SHP77 (cell line): ENCODE measurements at regions not wholly inside any gene's neighbourhood (a gene's known extent, or its start where the extent isn't known, plus 50 kb on each side); places are given as distances from the start of the nearest gene placed in this dataset.
"Not testable (repeated sequence)": the region's sequence is repeated elsewhere in the genome, so short reads cannot be mapped to it uniquely, and the experiment has no call there.

Source experiments
- DNase-seq, 2 experiments: peaks; one replicate each; lab custom pipeline; 2025; lab: John Stamatoyannopoulos, UW

DNA sequence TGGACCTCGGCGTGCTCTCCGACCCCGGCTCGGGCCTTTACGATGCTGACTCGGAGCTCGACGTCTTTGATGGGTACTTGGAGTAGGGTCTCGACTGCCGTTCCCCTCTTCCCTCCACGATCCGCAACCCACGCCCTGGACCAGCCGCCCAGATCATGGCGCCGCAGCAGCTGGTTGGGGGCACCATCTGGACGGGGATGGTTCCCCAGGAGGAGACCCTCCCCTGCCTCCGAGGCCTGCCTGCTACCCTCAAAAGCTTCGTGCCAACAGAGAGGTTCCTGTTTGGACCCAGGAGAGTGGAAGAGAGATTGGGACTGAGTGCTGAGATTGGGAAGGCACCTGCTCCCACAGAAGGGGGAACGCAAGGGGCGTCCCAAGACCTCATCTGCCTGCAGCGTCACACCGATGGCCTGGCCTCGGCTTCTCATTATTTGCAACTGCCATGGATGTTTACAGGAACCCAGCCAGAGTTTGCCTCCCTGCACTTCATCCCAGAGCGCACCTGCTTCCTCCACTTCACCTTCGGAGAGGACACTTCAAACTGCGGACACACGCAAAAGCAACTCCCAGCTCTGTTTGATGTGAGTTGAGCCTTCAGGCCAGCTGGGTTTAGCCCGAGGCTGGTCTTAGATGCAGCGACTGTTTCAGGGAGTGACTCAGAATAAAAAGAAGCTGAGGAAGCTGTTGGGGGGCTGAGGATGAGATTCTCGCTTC is 58.9 kb downstream of the GOLGA6L7 start:
- DNase-seq, result peak; percentile 93 to 94

DNA sequence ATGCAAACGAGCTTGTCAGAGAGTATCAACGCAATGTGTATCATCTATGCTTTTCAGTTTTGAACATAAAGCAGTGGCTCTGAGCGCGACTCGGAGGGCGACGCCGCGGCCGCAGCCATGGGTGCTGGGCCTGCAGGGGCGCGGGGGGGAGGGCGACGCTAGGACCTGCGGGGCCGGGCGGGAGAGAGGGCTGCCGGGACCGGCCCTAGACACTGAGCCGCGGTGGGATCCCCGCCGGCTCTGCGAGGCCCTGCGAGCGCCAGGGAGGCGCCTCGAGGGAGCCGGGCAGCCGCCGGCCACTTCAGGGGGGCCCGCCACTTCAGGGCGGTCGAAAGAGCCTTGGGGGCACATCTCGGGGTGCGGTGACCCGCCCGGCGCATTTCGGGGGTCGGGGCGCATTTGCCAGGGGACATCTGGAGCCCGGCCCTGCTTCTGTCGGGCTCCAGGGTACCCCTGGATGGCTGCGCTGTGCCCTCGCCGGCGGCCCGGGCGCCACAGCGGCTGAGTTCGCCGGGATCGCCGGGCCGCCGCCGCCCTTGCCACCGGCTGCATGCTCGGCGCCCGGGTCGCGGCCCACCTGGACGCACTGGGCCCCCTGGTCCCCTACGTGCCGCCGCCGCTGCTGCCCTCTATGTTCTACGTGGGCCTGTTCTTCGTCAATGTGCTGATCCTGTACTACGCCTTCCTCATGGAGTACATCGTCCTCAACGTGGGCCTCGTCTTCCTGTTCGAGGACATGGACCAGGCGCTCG is 59.6 kb downstream of the GOLGA6L7 start:
- DNase-seq, result not testable (repeated sequence)

DNA sequence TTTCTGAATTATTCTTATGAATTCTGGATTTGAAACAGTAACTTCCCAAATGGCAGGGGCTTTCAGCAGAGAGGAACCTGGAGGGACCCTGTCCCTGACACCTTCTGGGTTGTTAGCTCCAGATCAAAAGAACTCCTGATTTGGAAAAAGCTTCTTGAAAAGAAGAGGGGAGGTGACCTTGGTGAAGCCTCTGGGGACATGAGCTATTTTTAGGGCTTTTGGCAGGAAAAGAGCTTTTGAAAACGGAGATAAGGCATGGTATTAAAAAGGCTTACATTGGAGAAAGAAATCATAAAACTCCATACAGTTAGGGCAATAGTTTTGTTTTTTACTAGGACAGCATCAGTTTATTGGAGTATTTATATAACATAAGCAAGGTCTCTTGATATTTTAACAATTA is 60.3 kb downstream of the GOLGA6L7 start:
- DNase-seq, result not testable (repeated sequence)

DNA sequence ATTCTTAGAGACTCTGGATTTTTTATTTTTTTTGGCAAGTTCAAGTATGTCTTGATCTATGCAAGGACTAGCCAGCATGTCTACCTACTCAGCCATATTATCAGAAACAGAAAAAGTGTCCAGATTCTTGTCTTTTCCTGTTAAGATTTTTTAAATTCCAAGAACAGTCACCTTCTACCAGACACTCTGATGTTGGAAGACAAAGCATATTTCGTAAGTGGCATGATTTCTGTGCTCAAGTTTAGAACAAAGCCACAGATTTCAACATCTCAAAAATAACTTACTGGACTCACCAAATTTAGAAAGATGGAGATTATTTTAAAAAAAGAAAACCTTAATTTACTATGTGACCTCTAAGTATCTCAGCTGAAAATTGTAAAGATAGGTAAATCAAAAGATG is 61.9 kb downstream of the GOLGA6L7 start:
- DNase-seq, result no peak

DNA sequence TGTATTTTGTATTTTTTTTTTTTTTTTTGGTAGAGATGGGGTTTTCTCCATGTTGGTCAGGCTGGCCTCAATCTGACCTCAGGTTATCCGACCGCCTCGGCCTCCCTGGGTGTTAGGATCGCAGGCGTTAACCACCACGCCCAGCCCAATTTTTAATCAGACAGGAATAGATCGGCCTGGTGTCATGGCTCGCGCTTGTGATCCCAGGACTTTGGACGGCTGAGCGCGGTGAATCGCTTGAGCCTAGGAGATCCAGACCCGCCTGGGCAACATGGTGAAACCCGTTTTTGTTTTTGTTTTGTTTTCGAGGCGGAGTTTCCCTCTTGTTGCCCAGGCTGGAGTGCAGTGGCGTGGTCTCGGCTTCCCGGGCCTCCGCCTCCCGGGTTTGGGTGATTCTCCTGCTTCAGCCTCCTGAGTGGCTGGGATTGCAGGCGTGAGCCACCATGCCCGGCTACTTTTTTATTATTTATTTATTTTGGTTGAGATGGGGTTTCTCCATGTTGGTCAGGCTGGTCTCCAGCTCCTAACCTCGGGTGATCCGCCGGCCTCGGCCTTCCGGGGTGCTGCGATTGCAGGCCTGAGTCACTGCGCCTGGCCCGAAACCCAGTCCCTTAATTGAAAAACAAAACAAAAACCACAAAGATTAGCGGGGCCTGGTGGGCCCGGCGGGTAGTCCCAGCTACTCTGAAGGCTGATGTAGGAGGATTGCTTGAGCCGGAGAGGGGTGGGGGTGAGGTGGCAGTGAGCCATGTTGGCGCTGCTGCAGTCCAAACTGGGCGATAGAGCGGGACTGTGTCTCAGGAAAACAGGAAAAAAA is 63.9 kb downstream of the GOLGA6L7 start:
- not testable (repeated sequence) for DNase-seq

DNA sequence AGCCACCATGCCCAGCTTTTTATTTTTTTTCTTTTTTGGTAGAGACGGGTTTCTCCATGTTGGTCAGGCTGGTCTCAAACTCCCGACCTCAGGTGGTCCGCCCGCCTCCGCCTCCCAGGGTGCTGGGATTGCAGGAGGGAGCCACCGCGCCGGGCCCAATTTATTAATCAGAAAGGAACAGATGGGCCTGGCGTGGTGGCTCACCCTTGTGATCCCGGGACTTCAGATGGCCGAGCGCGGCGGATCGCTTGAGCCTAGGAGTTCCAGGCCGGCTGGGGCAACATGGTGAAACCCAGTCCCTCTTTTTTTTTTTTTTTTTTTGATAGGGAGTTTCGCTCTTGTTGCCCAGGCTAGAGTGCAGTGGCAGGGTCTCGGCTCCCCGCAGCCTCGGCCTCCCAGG is 64.6 kb downstream of the GOLGA6L7 start:
- DNase-seq, result no peak

DNA sequence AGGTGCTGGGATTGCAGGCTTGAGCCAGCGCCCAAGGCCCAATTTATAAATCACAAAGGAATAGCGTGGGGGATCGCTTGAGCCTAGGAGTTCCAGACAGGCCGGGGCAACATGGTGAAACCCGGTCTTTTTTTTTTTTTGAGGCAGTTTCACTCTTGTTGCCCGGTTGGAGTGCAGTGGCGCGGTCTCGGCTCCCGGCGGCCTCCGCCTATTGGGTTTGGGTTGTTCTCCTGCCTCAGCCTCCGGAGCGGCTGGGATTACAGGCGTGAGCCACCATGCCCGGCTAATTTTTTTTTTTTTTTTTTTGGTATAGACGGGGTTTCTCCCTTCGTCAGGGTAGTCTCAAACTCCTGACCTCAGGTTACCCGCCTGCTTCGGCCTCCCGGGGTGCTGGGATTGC is 65.0 kb downstream of the GOLGA6L7 start:
- no peak for DNase-seq

DNA sequence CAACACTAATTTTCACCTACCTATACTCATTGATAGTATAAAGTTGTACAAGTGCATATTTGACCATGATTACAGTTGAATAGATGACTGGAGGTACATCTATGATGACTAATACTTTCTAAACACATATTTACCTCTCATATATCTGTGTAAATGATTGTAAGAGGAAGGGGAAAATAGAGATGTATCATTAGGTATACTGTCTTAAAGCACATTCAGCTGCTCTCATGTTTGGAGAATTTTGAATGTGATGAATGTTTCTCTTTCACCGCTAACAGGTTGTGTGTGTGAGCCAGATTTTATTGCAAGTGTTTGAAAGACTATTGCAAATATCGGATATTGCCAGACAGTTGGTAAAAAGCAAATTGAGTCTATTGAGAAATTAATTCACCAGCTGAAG is 66.2 kb upstream of the GOLGA8M start:
- DNase-seq, result not testable (repeated sequence)

DNA sequence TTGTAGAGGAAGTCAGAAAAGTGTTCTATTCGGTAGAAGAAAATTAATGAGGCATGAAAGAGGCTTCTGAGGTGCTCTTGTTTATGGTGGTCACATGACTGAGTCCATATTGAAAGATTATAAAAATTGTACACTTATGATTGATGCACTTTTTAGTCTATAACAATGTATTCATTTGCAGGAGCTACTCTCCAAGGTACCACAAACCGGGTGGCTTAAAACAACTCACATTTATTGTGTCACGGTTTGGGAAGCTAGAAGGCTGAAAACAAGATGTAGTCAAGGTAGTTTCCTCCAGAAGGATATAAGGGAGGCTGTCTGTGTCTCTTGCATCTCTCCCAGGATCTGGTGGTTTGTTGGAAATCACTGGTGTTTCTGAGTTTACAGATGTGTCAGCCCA is 60.6 kb upstream of the GOLGA8M start:
- DNase-seq, result not testable (repeated sequence)
